ENCODE measurements at regions not wholly inside any gene's neighbourhood (a gene's known extent, or its start where the extent isn't known, plus 50 kb on each side); places are given as distances from the start of the nearest gene placed in this dataset.

GRCh38 chrX:10064736-10065135 lies 92.0 kb upstream of the CLCN4 start:
- WGBS, 4 donors = 89 to 93% (median 92%) methylated on average over 2 to 11 of the region's 11 CpGs
- peaks cover 0 to 11% of the 10 kb centered on the region in 2 donors for H3K36me3 ChIP-seq (replicated peaks in 1 of 2)
- intact Hi-C loops (cut with DNase I) = no loop called here

DNA sequence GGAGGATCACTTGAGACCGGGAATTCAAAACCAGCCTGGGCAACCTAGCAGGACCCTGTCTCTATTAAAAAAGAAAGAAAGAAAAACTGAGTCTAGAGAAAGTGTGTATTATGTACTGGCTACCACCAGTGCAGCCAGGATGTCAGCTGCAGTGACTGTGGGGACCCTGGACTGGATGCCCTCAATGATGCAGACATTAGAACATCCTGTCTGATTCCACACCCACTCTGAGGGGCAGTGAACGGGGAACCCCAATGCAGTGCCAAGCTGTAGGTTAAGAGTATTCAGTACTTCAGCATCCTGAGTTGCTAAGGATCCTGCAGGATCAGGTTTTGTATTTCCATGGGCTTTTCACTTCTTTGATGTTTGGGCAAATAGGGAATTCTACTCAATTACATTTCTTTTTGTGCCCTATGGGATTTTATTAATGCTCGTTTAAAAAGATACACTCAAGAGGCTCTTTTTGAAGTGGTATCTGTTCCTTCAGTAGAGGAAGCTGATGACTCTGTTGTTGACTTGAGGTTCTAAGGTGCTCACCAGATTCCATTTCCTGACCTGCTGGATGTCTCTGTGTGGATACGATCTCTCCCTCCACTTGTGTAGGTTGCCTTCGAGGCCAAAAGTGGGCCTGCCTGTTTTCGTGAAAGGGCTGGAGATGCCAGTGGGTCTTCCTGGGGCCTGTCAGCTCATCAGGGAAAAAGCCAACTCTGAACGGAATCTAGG lies 85.9 kb upstream of the CLCN4 start:
- Histone ChIP-seq H3K36me3 (replicated peaks in 1 of 2) (peaks cover 0 to 11% of the 10 kb centered on the region in 2 donors), H3K4me3 (no peak overlapping the region), H3K27ac (peak overlapping the region in 1 of 5 donors; percentile 55), H3K9me3 (replicated peaks in 1 of 3) (no peaks in the 10 kb centered on the region), H3K27me3 (no peaks in the 10 kb centered on the region), H3K4me1 (replicated peaks in 1 of 2) (no peaks in the 10 kb centered on the region)
- WGBS, 4 donors = 76 to 92% (median 87%) methylated on average over 3 to 7 of the region's 7 CpGs
- TF ChIP-seq, protein P1, sequence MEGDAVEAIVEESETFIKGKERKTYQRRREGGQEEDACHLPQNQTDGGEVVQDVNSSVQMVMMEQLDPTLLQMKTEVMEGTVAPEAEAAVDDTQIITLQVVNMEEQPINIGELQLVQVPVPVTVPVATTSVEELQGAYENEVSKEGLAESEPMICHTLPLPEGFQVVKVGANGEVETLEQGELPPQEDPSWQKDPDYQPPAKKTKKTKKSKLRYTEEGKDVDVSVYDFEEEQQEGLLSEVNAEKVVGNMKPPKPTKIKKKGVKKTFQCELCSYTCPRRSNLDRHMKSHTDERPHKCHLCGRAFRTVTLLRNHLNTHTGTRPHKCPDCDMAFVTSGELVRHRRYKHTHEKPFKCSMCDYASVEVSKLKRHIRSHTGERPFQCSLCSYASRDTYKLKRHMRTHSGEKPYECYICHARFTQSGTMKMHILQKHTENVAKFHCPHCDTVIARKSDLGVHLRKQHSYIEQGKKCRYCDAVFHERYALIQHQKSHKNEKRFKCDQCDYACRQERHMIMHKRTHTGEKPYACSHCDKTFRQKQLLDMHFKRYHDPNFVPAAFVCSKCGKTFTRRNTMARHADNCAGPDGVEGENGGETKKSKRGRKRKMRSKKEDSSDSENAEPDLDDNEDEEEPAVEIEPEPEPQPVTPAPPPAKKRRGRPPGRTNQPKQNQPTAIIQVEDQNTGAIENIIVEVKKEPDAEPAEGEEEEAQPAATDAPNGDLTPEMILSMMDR (IDR thresholded peaks at IDR 0.05) = no peak
- no peak for TF ChIP-seq POLR2A (IDR thresholded peaks at IDR 0.05)
- intact Hi-C loops (cut with DNase I) = no loop called here
- DNase-seq = no peak

More at GRCh38 chrX:10064736-10065135, 92.0 kb upstream of the CLCN4 start:
- Histone ChIP-seq H3K9me3 (replicated peaks in 1 of 3) (no peaks in the 10 kb centered on the region), H3K27me3 (no peaks in the 10 kb centered on the region), H3K4me3 (no peak overlapping the region), H3K4me1 (replicated peaks in 1 of 2) (no peaks in the 10 kb centered on the region), H3K27ac (no peak overlapping the region)
- TF ChIP-seq POLR2A (IDR thresholded peaks at IDR 0.05) = no peak
- TF ChIP-seq, protein P1 (IDR thresholded peaks at IDR 0.05) = no peak
- DNase-seq = no peak

DNA sequence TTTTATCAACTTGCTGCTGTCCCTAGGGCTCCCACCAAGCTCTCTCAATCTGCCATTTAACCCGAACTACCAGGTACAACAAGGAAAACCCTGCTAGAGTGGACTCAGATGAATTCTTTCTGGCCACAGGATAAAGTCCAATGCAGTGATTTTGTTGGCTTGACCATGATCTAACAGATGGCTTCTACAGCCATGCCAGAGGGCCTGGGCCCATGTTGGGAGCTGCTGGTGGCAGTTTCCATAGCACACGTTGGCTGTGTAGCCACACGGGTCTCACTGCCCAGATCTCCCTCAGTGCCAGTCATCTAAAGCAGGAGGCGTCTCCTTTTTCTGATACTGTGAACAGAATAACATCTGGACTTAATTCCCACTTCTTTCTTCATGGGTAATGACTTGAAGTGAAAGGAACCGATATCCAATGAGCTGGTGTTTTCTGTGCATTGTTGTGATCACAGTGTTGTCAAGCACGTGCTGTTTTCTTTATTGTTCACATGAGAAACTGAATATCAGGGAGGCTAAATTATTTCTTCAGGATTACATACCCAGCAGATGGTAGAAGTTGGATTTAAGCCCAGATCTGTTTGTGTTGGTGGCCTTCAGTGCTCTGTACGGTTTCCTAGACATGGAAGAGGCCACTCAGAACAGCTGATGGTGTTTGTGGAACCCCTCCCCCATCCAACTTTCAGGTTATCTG lies 85.2 kb upstream of the CLCN4 start:
- Histone ChIP-seq H3K36me3 (replicated peaks in 1 of 2) (peaks cover 0 to 11% of the 10 kb centered on the region in 2 donors), H3K27ac (peak overlapping the region in 2 of 5 donors; percentile 46 to 55), H3K27me3 (no peaks in the 10 kb centered on the region), H3K9me3 (replicated peaks in 1 of 3) (no peaks in the 10 kb centered on the region), H3K4me1 (replicated peaks in 1 of 2) (no peaks in the 10 kb centered on the region), H3K4me3 (no peak overlapping the region)
- TF ChIP-seq, protein P1 (IDR thresholded peaks at IDR 0.05) = no peak
- no peak for TF ChIP-seq POLR2A (IDR thresholded peaks at IDR 0.05)
- DNase-seq = no peak
- 55 to 70% (median 59%) methylated on average over 3 to 7 of the region's 7 CpGs for WGBS, 4 donors
- intact Hi-C loops (cut with DNase I) = no loop called here

DNA sequence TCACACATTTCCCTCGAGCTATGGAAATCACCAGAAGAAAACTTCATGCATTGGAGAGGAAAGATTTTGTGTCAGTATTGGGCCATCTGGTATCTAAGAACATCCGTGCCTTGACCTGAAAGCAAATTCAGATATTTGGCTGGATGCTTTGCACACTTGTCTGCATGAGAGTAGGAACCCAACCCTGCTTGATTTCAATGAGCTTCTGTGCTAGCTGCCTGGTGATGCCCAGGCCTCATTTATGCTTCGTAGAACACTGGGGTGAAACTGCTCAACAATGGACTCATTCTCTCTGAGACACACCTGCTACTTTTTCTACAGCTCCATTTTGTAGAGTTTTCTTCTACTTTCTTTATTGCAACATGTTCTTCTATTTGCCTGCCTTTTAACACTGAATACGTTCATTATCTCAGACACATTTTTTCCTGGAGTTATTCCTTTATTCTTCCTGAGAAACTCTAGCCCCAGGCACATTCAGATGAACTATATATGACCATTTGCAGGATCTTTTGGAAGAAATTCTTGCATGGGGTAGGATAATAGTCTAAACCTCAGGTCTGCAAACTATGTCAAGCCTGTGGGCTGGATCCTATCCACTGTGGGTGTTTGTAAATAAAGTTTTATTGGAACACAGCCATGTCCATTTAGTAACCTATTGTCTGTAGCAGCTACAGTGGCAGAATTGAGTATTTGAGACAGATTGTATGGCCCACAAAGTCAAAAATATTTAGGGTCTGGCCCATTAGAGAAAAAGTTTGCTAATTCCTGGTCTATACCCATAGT lies 83.8 kb upstream of the CLCN4 start:
- Histone ChIP-seq H3K4me1 (replicated peaks in 1 of 2) (no peaks in the 10 kb centered on the region), H3K9me3 (replicated peaks in 1 of 3) (no peaks in the 10 kb centered on the region), H3K36me3 (replicated peaks in 1 of 2) (peaks cover 0 to under 1% of the 10 kb centered on the region in 2 donors), H3K27ac (no peak overlapping the region), H3K4me3 (no peak overlapping the region), H3K27me3 (no peaks in the 10 kb centered on the region)
- DNase-seq = no peak
- TF ChIP-seq, protein P1 (IDR thresholded peaks at IDR 0.05) = no peak
- TF ChIP-seq POLR2A (IDR thresholded peaks at IDR 0.05) = no peak
- 69 to 98% (median 77%) methylated on average over 4 of the region's 4 CpGs for WGBS, 4 donors
- intact Hi-C loops (cut with DNase I) = no loop called here
